ENCODE measurements at regions not wholly inside any gene's neighbourhood (a gene's known extent, or its start where the extent isn't known, plus 50 kb on each side); places are given as distances from the start of the nearest gene placed in this dataset.
"Not testable (repeated sequence)": the region's sequence is repeated elsewhere in the genome, so short reads cannot be mapped to it uniquely, and the experiment has no call there.

- intact Hi-C loops (cut with DNase I): no loop called here
- Histone ChIP-seq H3K27me3 (ENCODE audit: low read depth) (peaks cover 77% of the 10 kb centered on the region), H3K27ac (no peak overlapping the region), H3K4me1 (no peaks in the 10 kb centered on the region), H3K9me3 (no peaks in the 10 kb centered on the region), H3K36me3 (no peaks in the 10 kb centered on the region), H3K4me3 (no peak overlapping the region)
- no peak for ATAC-seq
- no peak for TF ChIP-seq CTCF (IDR thresholded peaks at IDR 0.05)
- no peak for DNase-seq
Observed at GRCh38 chr1:228653748-228654147, 81.5 kb upstream of the RHOU start.

DNA sequence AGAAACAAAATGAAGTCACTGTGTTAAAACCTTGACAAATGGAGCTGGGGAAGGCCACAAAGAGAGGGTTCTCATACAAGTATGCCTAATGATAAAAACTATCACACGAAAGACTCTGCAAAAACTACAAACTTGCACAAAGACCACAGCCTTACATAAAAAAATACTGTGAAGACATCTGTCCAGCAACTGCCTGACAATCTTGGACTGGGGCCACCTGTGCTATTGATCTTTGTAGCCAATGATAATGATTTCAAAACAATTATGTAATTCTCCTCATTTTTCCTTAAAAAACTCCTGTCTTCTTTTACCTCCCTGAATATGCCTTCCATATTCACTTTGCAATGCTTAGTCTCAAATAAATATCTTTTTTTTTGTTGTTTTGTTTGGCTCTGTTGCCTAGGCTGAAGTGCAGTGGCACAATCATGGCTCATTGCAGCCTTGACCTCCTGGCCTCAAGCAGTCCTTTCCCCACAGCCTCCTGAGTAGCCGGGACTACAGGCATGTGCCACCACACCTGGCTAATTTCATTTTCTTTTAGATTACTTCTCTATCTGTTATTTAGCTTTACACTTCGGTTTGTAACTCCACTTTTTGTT lies 79.4 kb upstream of the RHOU start:
- no peak for ATAC-seq
- intact Hi-C loops (cut with DNase I): no loop called here
- H3K27me3 ChIP-seq (ENCODE audit: low read depth): peaks cover 57% of the 10 kb centered on the region
- no peak overlapping the region for H3K4me3 ChIP-seq
- TF ChIP-seq CTCF (IDR thresholded peaks at IDR 0.05): no peak
- no peaks in the 10 kb centered on the region for H3K36me3 ChIP-seq
- H3K4me1 ChIP-seq: no peaks in the 10 kb centered on the region
- H3K27ac ChIP-seq: no peak overlapping the region
- no peak for DNase-seq
- H3K9me3 ChIP-seq: no peaks in the 10 kb centered on the region

DNA sequence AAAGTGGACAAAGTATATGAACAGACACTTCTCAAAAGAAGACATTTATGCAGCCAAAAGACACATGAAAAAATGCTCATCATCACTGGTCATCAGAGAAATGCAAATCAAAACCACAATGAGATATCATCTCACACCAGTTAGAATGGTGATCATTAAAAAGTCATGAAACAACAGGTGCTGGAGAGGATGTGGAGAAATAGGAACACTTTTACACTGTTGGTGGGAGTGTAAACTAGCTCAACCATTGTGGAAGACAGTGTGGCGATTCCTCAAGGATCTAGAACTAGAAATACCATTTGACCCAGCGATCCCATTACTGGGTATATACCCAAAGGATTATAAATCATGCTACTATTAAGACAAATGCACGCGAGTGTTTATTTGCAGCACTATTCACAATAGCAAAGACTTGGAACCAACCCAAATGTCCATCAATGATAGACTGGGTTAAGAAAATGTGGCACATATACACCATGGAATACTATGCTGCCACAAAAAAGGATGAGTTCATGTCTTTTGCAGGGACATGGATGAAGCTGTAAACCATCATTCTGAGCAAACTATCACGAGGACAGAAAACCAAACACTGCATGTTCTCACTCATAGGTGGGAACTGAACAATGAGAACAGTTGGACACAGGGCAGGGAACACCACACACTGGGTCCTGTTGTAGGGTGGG lies 73.1 kb upstream of the RHOU start:
- H3K9me3 ChIP-seq; H3K36me3 ChIP-seq; H3K4me3 ChIP-seq; H3K4me1 ChIP-seq; DNase-seq; ATAC-seq; intact Hi-C loops (cut with DNase I); H3K27ac ChIP-seq; H3K27me3 ChIP-seq (ENCODE audit: low read depth): not testable (repeated sequence)

DNA sequence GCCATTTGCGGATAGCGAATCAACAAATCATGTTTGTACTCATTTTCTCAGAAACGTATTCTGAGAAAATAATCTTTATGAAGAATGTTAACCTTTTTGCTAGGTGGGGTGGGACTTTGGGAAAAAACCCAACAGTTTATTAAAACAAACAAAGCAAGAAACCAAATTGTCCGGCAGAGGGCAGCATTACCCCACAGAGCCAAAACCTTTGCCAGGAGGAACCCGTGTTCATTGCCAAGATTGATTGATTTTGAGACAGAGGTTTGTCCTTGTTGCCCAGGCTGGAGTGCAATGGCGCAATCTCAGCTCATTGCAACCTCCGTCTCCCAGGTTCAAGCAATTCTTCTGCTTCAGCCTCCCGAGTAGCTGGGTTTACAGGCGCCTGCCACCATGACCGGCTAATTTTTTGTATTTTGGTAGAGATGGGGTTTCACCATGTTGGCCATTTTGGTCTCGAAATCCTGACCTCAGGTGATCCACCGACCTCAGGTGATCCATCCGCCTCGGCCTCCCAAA lies 70.8 kb upstream of the RHOU start:
- Histone ChIP-seq H3K4me1 (no peaks in the 10 kb centered on the region), H3K9me3 (no peaks in the 10 kb centered on the region), H3K36me3 (no peaks in the 10 kb centered on the region), H3K27me3 (ENCODE audit: low read depth) (no peaks in the 10 kb centered on the region), H3K27ac (no peak overlapping the region), H3K4me3 (no peak overlapping the region)
- TF ChIP-seq CTCF (IDR thresholded peaks at IDR 0.05): peak; percentile 81
- intact Hi-C loops (cut with DNase I): no loop called here
- ATAC-seq: peak; percentile 70 to 74
- peak; percentile 62 for DNase-seq

DNA sequence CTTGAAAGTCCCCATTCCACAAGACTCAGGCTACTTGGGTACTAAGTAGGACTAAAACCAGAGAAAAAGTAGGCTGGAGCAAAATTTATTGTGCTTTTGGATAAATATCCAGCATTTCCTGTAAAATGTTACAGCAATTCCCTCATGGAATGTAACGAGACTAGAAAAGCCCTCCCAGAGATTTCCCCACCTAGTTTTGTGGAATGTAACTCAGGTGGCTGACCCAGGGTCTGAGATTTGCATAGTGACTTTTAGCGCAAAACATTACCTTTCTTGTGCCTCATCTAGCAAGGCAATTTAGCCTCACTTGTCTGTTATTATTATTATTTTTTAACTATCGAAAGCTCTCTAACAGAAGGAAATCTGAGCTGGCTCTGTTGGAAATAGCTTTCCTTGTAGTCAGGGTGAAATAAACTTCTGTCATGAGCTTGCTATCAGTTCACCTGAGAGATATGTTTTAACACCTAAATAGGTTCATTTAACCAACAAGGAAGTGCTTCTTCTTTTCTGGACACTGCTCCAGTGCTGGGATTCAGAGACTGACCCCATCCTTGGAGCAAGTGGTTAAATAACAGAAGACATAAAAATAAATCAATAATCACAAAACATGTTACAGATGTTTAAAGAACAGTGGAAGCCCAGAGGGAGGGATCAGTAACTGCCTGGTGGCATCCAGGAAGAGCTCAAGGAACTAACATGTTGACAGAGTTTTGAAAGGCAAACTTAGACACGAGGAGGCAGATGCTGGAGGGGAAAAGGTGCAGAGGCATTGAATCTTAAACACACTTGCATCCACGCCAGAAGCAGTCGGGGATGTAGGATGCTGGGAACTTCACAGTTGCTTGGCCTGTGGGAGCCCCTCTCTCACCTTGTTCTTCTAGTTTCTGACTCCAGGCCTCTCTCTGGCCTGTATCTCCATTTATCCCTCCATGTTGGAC lies 68.3 kb upstream of the RHOU start:
- no peaks in the 10 kb centered on the region for H3K9me3 ChIP-seq
- H3K27me3 ChIP-seq (ENCODE audit: low read depth): no peaks in the 10 kb centered on the region
- no peak for DNase-seq
- H3K36me3 ChIP-seq: no peaks in the 10 kb centered on the region
- intact Hi-C loops (cut with DNase I): no loop called here
- no peak overlapping the region for H3K27ac ChIP-seq
- no peak for ATAC-seq
- H3K4me3 ChIP-seq: no peak overlapping the region
- TF ChIP-seq CTCF (IDR thresholded peaks at IDR 0.05): no peak
- no peaks in the 10 kb centered on the region for H3K4me1 ChIP-seq

All from lower lobe of right lung (tissue), 2 donors.